ENCODE measurements at regions not wholly inside any gene's neighbourhood (a gene's known extent, or its start where the extent isn't known, plus 50 kb on each side); places are given as distances from the start of the nearest gene placed in this dataset.

GRCh38 chr16:25637236-25637635, 54.5 kb upstream of the HS3ST4 start:
- intact Hi-C loops (cut with DNase I; ENCODE audit: low total_unique reads) = no loop called here
- Histone ChIP-seq H3K36me3 (no peaks in the 10 kb centered on the region), H3K27me3 (no peaks in the 10 kb centered on the region), H3K4me3 (no peak overlapping the region), H3K9me3 (no peaks in the 10 kb centered on the region), H3K4me1 (no peaks in the 10 kb centered on the region), H3K27ac (no peak overlapping the region)
- DNase-seq = no peak
- no peak for TF ChIP-seq CTCF (IDR thresholded peaks at IDR 0.05)

- Histone ChIP-seq H3K27me3 (no peaks in the 10 kb centered on the region), H3K36me3 (no peaks in the 10 kb centered on the region), H3K27ac (no peak overlapping the region), H3K4me1 (no peaks in the 10 kb centered on the region), H3K4me3 (no peak overlapping the region), H3K9me3 (no peaks in the 10 kb centered on the region)
- intact Hi-C loops (cut with DNase I; ENCODE audit: low total_unique reads) = no loop called here
- no peak for DNase-seq
- no peak for TF ChIP-seq CTCF (IDR thresholded peaks at IDR 0.05)
Measured at GRCh38 chr16:25636662-25637061, 55.1 kb upstream of the HS3ST4 start.

- DNase-seq = no peak
- TF ChIP-seq CTCF (IDR thresholded peaks at IDR 0.05) = no peak
- Histone ChIP-seq H3K9me3 (no peaks in the 10 kb centered on the region), H3K4me3 (no peak overlapping the region), H3K4me1 (no peaks in the 10 kb centered on the region), H3K27me3 (no peaks in the 10 kb centered on the region), H3K36me3 (no peaks in the 10 kb centered on the region), H3K27ac (no peak overlapping the region)
- intact Hi-C loops (cut with DNase I; ENCODE audit: low total_unique reads) = no loop called here
Measured at GRCh38 chr16:25635454-25635853, 56.3 kb upstream of the HS3ST4 start.

- no peak overlapping the region for H3K4me3 ChIP-seq
- intact Hi-C loops (cut with DNase I; ENCODE audit: low total_unique reads) = no loop called here
- H3K36me3 ChIP-seq = no peaks in the 10 kb centered on the region
- no peaks in the 10 kb centered on the region for H3K4me1 ChIP-seq
- no peaks in the 10 kb centered on the region for H3K27me3 ChIP-seq
- no peak for TF ChIP-seq CTCF (IDR thresholded peaks at IDR 0.05)
- H3K9me3 ChIP-seq = no peaks in the 10 kb centered on the region
- H3K27ac ChIP-seq = no peak overlapping the region
- DNase-seq = no peak
Measured at GRCh38 chr16:25633549-25633948, 58.2 kb upstream of the HS3ST4 start.

GRCh38 chr16:25628766-25629165, 63.0 kb upstream of the HS3ST4 start:
- no peaks in the 10 kb centered on the region for H3K4me1 ChIP-seq
- no peak overlapping the region for H3K27ac ChIP-seq
- no peak for DNase-seq
- no peak overlapping the region for H3K4me3 ChIP-seq
- H3K9me3 ChIP-seq = no peaks in the 10 kb centered on the region
- H3K27me3 ChIP-seq = no peaks in the 10 kb centered on the region
- H3K36me3 ChIP-seq = no peaks in the 10 kb centered on the region
- TF ChIP-seq CTCF (IDR thresholded peaks at IDR 0.05) = no peak
- intact Hi-C loops (cut with DNase I; ENCODE audit: low total_unique reads) = no loop called here

GRCh38 chr16:25627641-25628040, 64.1 kb upstream of the HS3ST4 start:
- no peak overlapping the region for H3K4me3 ChIP-seq
- H3K36me3 ChIP-seq = no peaks in the 10 kb centered on the region
- no peaks in the 10 kb centered on the region for H3K27me3 ChIP-seq
- no peak for TF ChIP-seq CTCF (IDR thresholded peaks at IDR 0.05)
- intact Hi-C loops (cut with DNase I; ENCODE audit: low total_unique reads) = no loop called here
- no peak overlapping the region for H3K27ac ChIP-seq
- DNase-seq = no peak
- no peaks in the 10 kb centered on the region for H3K4me1 ChIP-seq
- no peaks in the 10 kb centered on the region for H3K9me3 ChIP-seq

Data from tibial artery (tissue), 4 donors.